ENCODE measurements at regions not wholly inside any gene's neighbourhood (a gene's known extent, or its start where the extent isn't known, plus 50 kb on each side); places are given as distances from the start of the nearest gene placed in this dataset.

- Histone ChIP-seq H3K27me3 (ENCODE audit: control insufficient read depth, low read length) (no peaks in the 10 kb centered on the region), H3K9me3 (ENCODE audit: control insufficient read depth, insufficient read depth, low read length) (no peaks in the 10 kb centered on the region), H3K27ac (ENCODE audit: low read depth, low read length) (no peak overlapping the region), H4K20me1 (ENCODE audit: control insufficient read depth, insufficient read depth, low read depth, low read length) (no peaks in the 10 kb centered on the region), H3K4me3 (ENCODE audit: low read length) (no peak overlapping the region), H3K9me2 (replicated peaks; ENCODE audit: control insufficient read depth, low read length) (no peaks in the 10 kb centered on the region), H3K4me1 (ENCODE audit: control insufficient read depth, low read length) (no peaks in the 10 kb centered on the region), H3F3A (ENCODE audit: control insufficient read depth, insufficient read depth) (no peaks in the 10 kb centered on the region), H3K4me2 (ENCODE audit: low read length) (no peak overlapping the region), H3K36me3 (ENCODE audit: control insufficient read depth, low read length) (no peaks in the 10 kb centered on the region), H3K79me2 (ENCODE audit: control insufficient read depth, low read length) (no peaks in the 10 kb centered on the region)
- TF ChIP-seq CTCF (IDR thresholded peaks at IDR 0.05; ENCODE audit: low read depth, low read length, poor library complexity, severe bottlenecking) (no peak), EZH2phosphoT487 (IDR thresholded peaks at IDR 0.05; ENCODE audit: borderline replicate concordance, low read length) (no peak)
These were observed 2223.1 kb upstream of the C9orf72 start for GRCh38 chr9:29796291-29796952.

- no peak overlapping the region for H3K4me3 ChIP-seq (ENCODE audit: low read length)
- no peaks in the 10 kb centered on the region for H4K20me1 ChIP-seq (ENCODE audit: control insufficient read depth, insufficient read depth, low read depth, low read length)
- H3K79me2 ChIP-seq (ENCODE audit: control insufficient read depth, low read length) = no peaks in the 10 kb centered on the region
- no peaks in the 10 kb centered on the region for H3K27me3 ChIP-seq (ENCODE audit: control insufficient read depth, low read length)
- no peak overlapping the region for H3K4me2 ChIP-seq (ENCODE audit: low read length)
- no peaks in the 10 kb centered on the region for H3K4me1 ChIP-seq (ENCODE audit: control insufficient read depth, low read length)
- no peaks in the 10 kb centered on the region for H3K36me3 ChIP-seq (ENCODE audit: control insufficient read depth, low read length)
- H3K9me3 ChIP-seq (ENCODE audit: control insufficient read depth, insufficient read depth, low read length) = no peaks in the 10 kb centered on the region
- H3F3A ChIP-seq (ENCODE audit: control insufficient read depth, insufficient read depth) = no peaks in the 10 kb centered on the region
- H3K27ac ChIP-seq (ENCODE audit: low read depth, low read length) = no peak overlapping the region
- TF ChIP-seq CTCF (IDR thresholded peaks at IDR 0.05; ENCODE audit: low read depth, low read length, poor library complexity, severe bottlenecking) (no peak), EZH2phosphoT487 (IDR thresholded peaks at IDR 0.05; ENCODE audit: borderline replicate concordance, low read length) (no peak)
- H3K9me2 ChIP-seq (replicated peaks; ENCODE audit: control insufficient read depth, low read length) = no peaks in the 10 kb centered on the region
These were observed 2225.3 kb upstream of the C9orf72 start for GRCh38 chr9:29798599-29798998.

- H3K27ac ChIP-seq (ENCODE audit: low read depth, low read length) = no peak overlapping the region
- H4K20me1 ChIP-seq (ENCODE audit: control insufficient read depth, insufficient read depth, low read depth, low read length) = no peaks in the 10 kb centered on the region
- H3K4me2 ChIP-seq (ENCODE audit: low read length) = no peak overlapping the region
- H3K4me3 ChIP-seq (ENCODE audit: low read length) = no peak overlapping the region
- no peaks in the 10 kb centered on the region for H3K27me3 ChIP-seq (ENCODE audit: control insufficient read depth, low read length)
- H3K4me1 ChIP-seq (ENCODE audit: control insufficient read depth, low read length) = no peaks in the 10 kb centered on the region
- no peaks in the 10 kb centered on the region for H3F3A ChIP-seq (ENCODE audit: control insufficient read depth, insufficient read depth)
- no peak for TF ChIP-seq EZH2phosphoT487 (IDR thresholded peaks at IDR 0.05; ENCODE audit: borderline replicate concordance, low read length)
- TF ChIP-seq CTCF (IDR thresholded peaks at IDR 0.05; ENCODE audit: low read depth, low read length, poor library complexity, severe bottlenecking) = no peak
- H3K79me2 ChIP-seq (ENCODE audit: control insufficient read depth, low read length) = no peaks in the 10 kb centered on the region
- no peaks in the 10 kb centered on the region for H3K9me2 ChIP-seq (replicated peaks; ENCODE audit: control insufficient read depth, low read length)
- H3K36me3 ChIP-seq (ENCODE audit: control insufficient read depth, low read length) = no peaks in the 10 kb centered on the region
- H3K9me3 ChIP-seq (ENCODE audit: control insufficient read depth, insufficient read depth, low read length) = no peaks in the 10 kb centered on the region
These were observed 2225.9 kb upstream of the C9orf72 start for GRCh38 chr9:29799227-29799626.

Data from DOHH2 (cell line).